IPS-18c (cell line): ENCODE measurements at regions not wholly inside any gene's neighbourhood (a gene's known extent, or its start where the extent isn't known, plus 50 kb on each side); places are given as distances from the start of the nearest gene placed in this dataset.
"Not testable (repeated sequence)": the region's sequence is repeated elsewhere in the genome, so short reads cannot be mapped to it uniquely, and the experiment has no call there.

Experiments
- H3K4me3 ChIP-seq: 2 replicates; pipeline ENCODE4 v1.7.0; 2013; ENCODE audit warnings: low read depth, mild to moderate bottlenecking, low read length, moderate library complexity; ENCODE audit not compliant: insufficient read depth
- H3K9me3 ChIP-seq: one replicate; pipeline ENCODE4 v1.6.1; 2013; ENCODE audit warnings: mild to moderate bottlenecking, low read length, moderate library complexity; ENCODE audit not compliant: control insufficient read depth, insufficient read depth

DNA sequence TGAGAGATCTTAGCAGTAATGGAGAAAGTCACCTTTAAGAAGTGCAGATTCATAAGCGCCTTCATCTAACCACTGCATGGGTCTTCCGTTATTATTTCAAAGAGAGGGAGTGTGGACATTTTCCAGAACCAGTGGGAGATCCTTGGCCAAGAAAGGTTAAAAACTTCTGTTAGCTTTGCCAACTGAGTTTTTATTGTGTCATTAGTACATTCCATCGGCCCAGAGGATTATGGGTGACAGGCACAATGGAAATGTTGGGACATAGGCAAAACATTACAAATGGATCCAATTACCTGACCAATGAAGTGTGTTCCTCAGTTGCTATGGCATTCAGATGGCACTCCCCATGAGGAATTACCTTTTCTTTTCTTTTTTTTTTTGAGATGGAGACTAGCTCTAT, 115.5 kb downstream of the PPIAL4G start:
- peaks cover 3% of the 10 kb centered on the region for H3K9me3 ChIP-seq
- H3K4me3 ChIP-seq, result no peak overlapping the region

GRCh38 chr1:148366136-148366753, 116.9 kb downstream of the PPIAL4G start:
- H3K9me3 ChIP-seq, H3K4me3 ChIP-seq: not testable (repeated sequence)

- H3K9me3 ChIP-seq, H3K4me3 ChIP-seq: not testable (repeated sequence)
These were observed 118.0 kb downstream of the PPIAL4G start for GRCh38 chr1:148365151-148365550.

- not testable (repeated sequence) for H3K4me3 ChIP-seq, H3K9me3 ChIP-seq
These were observed 119.1 kb downstream of the PPIAL4G start for GRCh38 chr1:148363979-148364378.

DNA sequence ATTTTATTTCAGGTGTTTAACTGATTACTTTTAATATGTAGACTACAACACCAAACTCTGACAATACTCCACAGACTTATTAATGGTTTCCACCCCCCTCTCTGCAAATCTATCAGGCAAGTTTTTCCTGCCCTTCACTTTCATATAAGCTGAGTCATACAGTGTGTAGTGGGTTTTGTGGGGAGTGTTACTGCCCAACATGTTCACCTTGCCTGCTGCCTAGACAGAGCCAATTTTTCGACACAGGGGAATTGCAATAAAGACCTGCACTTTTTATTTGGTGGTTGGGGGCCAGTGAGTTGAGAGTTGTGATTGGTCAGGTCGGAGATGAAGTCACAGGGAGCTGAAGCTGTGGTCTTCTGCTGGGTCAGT, 119.7 kb downstream of the PPIAL4G start:
- Histone ChIP-seq H3K9me3 (peaks cover 3% of the 10 kb centered on the region), H3K4me3 (no peak overlapping the region)

GRCh38 chr1:148362626-148363438, 120.3 kb downstream of the PPIAL4G start:
- Histone ChIP-seq H3K4me3 (peak overlapping the region; percentile 51), H3K9me3 (peaks cover 3% of the 10 kb centered on the region)

DNA sequence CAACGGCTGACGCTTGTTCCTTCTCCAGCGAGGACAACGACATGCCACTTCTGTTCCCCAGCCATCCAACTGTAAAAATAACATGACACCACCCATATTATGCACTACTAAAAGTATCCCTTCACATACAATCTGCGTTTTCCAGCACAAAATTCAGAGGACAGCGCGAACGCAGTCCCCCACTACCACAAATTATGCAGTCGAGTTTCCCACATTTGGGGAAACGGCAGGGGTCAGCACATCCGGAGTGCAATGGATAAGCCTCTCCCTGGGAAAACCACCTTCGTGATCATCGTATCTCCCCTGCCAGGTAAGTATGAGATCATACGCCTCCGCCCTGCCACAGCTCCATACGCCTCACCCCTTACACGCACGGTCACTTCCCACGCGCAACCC, 120.9 kb downstream of the PPIAL4G start:
- H3K4me3 ChIP-seq, result peak overlapping the region; percentile 51
- peaks cover 3% of the 10 kb centered on the region for H3K9me3 ChIP-seq

DNA sequence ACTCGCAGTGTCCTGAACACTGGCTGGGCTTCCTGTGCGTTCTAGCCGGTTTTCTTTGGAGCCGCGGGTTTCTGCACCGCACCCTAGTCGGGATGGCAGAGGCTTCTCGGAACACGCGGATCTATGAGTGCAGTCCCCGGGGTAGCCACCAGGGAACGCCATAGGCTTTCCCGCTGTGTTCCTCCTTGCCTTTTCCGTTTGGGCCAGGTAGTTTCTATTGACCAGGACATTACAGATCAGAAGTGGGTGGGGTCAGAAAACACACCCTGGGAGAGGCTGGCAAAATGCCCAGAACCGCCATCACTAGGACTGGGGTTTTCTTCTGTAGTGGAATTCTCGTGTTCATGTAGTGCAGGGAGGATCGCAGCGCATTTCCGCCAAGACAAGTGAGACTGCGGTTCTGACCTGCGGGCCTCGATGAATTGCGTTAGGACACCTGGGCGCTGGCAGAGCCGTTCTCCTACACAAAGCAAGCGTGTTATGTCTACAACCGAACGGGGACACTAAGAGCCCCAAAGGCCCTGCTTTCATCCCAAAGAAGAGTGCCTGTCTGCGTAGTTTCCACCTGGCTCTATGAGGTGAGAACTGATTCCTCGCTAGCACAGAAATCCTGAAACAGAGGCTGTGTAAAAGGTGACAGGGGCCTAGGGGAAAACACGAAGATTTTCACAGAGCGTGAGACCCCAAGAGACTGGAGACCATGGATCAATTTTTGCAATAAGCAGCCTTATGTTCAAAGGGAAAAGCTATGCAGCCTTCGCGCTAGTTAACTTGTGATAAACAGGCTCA, 121.5 kb downstream of the PPIAL4G start:
- not testable (repeated sequence) for H3K9me3 ChIP-seq
- H3K4me3 ChIP-seq, result peak overlapping the region; percentile 51

DNA sequence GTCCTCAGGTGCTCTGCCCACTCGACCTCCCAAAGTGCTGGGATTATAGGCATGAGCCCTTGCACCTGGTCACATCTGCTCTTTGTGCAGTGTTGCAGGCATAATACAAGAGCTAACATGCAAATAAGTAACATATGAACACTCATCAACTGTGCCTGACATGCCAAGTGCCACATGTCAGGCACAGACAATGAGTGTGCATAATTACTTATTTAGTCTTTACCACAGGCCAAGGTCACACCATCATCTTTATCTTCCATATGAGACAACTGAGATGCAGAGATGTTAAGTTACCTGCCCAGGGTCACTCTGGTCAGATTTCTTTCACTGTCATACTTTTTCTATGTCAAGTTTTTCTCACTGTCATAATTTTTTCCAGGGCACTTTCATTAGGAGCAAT, 126.1 kb downstream of the PPIAL4G start:
- Histone ChIP-seq H3K9me3 (no peaks in the 10 kb centered on the region), H3K4me3 (no peak overlapping the region)

- Histone ChIP-seq H3K9me3 (no peaks in the 10 kb centered on the region), H3K4me3 (no peak overlapping the region)
These were observed 127.1 kb downstream of the PPIAL4G start for GRCh38 chr1:148355976-148356375.

DNA sequence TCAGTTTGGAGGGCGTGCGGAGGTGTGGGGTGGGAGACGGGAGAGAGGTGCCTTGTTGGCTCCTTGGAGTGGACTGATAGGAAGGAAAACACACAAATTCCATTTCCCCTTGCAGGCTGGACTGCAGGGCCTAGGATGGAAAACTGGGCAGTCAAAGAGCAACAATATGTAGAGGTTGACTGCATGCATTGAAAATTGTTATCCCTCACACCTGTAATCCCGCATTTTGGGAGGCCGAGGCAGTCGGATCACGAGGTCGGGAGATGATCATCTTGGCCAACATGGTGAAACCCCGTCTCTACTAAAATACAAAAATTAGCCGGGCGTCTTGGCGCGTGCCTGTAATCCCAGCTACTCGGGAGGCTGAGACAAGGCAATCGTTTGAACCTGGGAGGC, 128.2 kb downstream of the PPIAL4G start:
- Histone ChIP-seq H3K9me3 (no peaks in the 10 kb centered on the region), H3K4me3 (peak overlapping the region; percentile 46; the same call in 1 of the 2 replicates)

GRCh38 chr1:148354284-148354912, 128.7 kb downstream of the PPIAL4G start:
- Histone ChIP-seq H3K4me3 (peak overlapping the region; percentile 46; the same call in 1 of the 2 replicates), H3K9me3 (no peaks in the 10 kb centered on the region)

DNA sequence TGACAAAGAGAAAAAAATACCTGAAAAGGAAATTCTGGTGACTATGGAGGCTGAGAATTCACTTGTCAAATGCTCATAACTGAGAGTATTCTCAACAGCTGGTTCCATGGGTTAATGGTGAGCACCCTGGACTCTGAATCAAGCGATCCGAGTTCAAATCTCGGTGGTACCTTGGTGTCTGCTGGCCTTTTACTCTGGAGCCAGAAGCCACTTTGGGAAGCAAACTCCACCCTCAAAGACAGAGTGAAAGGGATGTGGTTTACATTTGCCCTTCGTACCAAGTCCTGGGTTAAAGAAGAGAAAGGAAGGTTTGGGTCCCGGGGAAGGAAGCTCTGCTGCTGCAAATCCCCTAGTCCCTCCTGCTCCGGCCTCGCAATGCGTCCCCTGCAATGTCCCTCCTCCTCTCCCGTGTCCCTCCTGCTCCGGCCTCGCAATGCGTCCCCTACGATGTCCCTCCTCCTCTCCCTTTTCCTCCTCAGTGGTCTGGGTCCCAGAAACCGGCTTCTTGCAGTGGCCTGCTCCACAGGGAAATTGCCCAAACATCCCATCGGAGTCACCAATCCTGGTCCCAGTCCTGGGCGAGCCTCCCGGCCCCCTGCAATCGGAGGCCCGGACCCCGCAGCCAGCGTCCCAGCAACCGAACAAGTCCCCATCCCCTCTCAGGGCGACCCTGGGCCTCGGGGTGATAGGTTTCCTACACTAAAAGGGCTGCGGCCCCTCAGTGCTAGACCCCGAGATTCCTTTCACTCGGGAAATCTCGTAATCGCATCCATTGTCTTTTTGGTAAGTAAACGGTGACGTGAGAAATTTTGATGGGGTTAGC, 129.4 kb downstream of the PPIAL4G start:
- Histone ChIP-seq H3K9me3 (no peaks in the 10 kb centered on the region), H3K4me3 (peak overlapping the region; percentile 46; the same call in 1 of the 2 replicates)

DNA sequence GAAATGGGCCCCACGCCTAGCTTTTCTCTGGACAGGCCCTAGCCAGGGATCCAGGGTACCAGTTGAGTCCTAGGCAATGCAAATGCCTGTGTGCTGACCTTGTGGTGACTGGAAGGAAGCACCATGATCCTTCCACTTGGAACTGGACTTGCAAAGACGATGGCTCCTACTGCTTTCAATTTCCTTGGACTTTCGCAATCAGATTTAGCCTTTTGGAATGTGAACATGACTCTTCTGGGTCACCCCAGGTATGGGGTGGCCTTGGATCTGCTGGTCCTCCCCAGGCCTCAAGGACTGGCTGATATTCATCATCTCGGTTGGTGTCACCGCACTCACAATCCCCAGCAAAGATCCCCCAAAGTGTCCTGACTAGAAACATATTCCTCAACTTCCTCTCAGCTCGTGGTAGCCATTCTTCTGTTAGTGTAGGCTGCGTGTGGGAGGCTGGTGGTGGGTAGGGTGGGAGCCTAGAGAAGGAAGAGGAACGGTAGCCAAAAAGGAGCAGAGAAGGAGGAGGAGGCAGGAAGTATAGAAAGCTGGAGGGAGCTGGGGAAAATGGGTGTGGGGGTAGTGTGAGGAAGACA, 130.5 kb downstream of the PPIAL4G start:
- H3K4me3 ChIP-seq, result no peak overlapping the region; the same call in 1 of the 2 replicates
- H3K9me3 ChIP-seq, result no peaks in the 10 kb centered on the region

DNA sequence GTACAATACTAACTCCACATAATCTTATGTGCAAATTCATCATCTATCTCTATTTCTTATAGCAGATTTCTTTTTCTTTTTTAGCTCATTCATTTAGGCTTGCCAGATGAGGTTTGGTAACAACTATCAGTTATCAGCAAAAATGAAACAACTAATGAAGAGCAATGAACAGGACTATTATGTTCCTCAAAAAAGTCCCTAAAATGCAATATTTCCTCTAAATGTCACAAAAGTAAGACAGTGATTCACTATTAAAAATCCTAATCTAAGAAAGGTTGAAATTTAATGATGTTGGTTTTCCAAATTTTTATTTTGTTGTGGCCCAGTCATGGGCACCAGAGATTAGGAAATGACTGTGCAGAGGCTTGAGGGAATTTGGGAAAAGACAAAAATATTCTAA, 135.3 kb downstream of the PPIAL4G start:
- no peaks in the 10 kb centered on the region for H3K9me3 ChIP-seq
- H3K4me3 ChIP-seq, result no peak overlapping the region

DNA sequence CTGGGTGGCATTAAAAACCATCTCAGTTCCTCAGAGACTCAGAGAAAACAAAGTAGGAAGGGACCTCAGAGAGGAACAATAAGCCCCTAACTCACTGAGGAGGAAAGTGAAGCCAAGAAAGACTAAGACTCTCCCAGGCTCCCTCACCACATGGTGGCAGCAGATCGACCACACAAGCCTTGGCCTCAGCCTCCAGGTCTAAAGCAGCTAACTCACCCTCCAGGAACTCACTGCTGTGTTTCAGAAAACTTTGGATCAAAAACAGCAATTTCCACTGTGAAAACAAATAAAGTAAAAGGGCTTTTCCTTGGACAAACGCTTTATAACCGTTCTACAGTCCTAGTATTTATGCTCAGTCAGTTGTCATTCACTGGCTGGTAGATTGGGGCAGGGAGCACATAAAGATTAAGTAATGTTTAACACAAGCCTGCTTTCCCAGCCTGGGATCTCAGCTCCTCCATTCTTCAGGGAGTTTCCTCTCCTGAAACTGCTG, 137.4 kb downstream of the PPIAL4G start:
- not testable (repeated sequence) for H3K4me3 ChIP-seq, H3K9me3 ChIP-seq
